GM18505 (cell line): ENCODE measurements at regions not wholly inside any gene's neighbourhood (a gene's known extent, or its start where the extent isn't known, plus 50 kb on each side); places are given as distances from the start of the nearest gene placed in this dataset.

ENCODE experiments used
- ATAC-seq: cut with Tn5 transposase; IDR thresholded peaks from one replicate; pipeline ENCODE4 v1.9.1; 2021; ENCODE audit not compliant: unreplicated experiment
- POLR2A ChIP-seq: IDR thresholded peaks from 4 replicates; pipeline ENCODE4 v1.6.1; 2011; ENCODE audit warnings: borderline replicate concordance; ENCODE audit not compliant: insufficient read depth, insufficient read length; ENCODE audit errors: extremely low read depth

DNA sequence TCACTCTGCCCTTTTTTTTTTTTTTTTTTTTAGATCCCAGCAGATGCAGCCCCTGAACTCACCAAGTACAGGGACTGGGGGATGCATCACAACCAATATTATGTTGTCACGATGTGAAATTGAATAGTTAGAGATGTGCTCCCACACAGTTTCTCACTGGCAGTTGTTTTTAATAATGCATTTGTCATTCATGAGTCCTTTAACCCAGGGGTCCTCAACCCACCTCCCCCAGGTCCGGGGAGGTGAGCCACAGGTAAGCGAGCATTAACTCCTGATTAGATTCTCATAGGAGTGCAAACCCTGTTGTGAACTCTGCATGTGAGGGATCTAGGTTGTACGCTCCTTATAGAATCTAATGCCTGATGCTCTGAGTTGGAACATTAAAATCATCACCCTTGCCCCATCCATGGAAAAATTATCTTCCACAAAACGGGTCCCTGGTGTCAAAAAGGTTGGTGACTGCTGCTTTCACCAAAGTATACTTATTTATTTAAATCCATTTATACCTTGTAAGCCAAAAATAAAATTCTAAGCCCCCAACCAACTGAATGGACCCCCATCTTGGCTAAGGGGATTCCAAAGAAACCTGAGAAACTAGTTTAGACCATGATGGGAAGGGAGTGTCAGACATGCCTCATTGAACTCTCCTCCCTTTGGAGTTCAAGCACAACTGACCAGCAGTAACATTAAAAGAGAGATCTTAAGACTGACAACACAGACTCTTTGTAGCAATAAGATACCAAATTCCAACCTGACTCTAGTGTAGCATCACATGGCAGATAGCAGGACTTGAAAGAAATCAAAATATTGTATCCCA, 119.3 kb upstream of the ATP1A1 start:
- no peak for ATAC-seq
- TF ChIP-seq POLR2A: no peak

DNA sequence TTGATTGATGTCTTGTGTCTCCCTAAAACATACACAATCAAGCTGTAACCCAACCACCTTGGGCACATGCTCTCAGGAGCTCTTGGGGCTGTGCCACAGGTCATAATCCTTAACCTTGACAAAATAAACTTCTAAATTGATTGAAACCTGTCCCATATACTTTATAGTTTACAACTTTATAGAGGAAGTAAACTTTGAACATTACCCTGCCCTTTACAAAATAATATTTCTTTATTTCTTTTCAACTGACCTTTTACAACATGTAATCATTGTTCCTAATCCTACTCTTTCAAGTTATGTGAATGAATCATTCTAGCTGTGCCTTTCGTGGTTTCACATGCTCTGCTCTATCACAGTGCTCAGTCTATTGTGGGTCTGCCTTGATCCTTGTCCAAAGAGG, 118.3 kb upstream of the ATP1A1 start:
- no peak for ATAC-seq

GRCh38 chr1:116255486-116256285, 117.4 kb upstream of the ATP1A1 start:
- TF ChIP-seq POLR2A: no peak
- ATAC-seq: no peak

More for the DNA sequence above, 118.3 kb upstream of the ATP1A1 start:
- no peak for TF ChIP-seq POLR2A

GRCh38 chr1:116256286-116256649, 116.8 kb upstream of the ATP1A1 start:
- TF ChIP-seq POLR2A: no peak
- no peak for ATAC-seq

DNA sequence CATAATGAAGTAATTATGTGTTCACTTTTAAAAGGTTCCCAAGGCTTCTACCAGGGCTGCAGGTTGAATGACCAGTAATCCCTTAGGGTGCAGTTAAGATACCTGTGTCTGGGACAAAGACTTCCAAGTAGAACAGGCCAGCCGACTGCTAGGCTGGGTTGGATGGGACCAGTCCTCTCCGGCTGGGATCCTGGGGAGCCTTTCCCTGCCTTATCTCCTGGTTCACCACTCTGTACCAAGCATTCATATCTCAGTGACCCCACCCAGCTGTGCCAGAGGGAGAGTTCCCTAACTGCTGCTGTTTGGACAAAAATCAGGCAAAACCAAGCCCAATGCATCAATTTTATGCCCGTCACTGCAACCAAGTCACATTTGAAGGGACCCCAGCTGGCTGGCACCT, 116.2 kb upstream of the ATP1A1 start:
- no peak for ATAC-seq
- no peak for TF ChIP-seq POLR2A

- ATAC-seq: no peak
- TF ChIP-seq POLR2A: no peak
Observed at GRCh38 chr1:116257341-116257767, 115.7 kb upstream of the ATP1A1 start.

- no peak for TF ChIP-seq POLR2A
- ATAC-seq: no peak
Observed at GRCh38 chr1:116257836-116258235, 115.2 kb upstream of the ATP1A1 start.

- TF ChIP-seq POLR2A: no peak
Observed at GRCh38 chr1:116258668-116259419, 114.2 kb upstream of the ATP1A1 start.

DNA sequence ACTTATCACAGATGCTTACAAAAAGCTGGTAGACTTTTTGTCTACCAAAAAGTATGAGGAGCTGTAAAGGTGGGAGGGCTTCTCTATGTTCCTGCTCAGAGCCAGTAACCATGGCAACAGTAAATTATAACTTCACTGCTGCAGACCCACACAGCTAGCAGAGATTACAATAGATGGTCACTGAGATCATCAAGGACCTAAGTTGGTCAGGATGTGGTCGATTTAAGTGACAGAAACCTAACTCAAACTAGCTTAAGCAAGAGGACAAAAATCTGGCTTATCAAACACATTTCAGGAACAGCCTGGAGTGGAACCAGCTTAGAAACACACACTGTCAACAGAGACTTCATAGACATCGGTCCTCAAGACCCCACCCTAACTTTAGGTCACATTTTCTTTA, 113.4 kb upstream of the ATP1A1 start:
- no peak for ATAC-seq

More at GRCh38 chr1:116258668-116259419, 114.2 kb upstream of the ATP1A1 start:
- ATAC-seq: no peak

DNA sequence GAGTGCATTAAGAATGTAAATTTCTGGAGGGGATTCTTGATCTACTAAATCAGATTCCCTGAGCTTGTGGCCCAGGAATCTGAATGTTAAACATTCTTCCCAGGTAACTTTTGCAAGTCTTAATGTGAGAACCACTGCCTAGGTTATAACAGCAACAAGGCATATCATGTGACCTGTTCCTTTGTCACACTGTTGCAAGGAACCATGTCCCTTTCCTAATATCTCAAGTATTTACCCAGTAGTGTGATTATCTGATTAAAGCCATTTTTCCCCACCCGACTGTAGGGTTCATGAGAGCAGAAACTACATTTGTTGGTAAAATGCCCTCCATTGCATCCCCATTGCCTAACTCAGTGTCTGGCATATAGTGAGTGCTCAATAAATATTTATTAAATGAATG, 112.9 kb upstream of the ATP1A1 start:
- ATAC-seq: no peak
- TF ChIP-seq POLR2A: no peak

More for the DNA sequence above, 113.4 kb upstream of the ATP1A1 start:
- no peak for TF ChIP-seq POLR2A

- TF ChIP-seq POLR2A: no peak
- ATAC-seq: no peak
Observed at GRCh38 chr1:116260621-116261020, 112.4 kb upstream of the ATP1A1 start.

DNA sequence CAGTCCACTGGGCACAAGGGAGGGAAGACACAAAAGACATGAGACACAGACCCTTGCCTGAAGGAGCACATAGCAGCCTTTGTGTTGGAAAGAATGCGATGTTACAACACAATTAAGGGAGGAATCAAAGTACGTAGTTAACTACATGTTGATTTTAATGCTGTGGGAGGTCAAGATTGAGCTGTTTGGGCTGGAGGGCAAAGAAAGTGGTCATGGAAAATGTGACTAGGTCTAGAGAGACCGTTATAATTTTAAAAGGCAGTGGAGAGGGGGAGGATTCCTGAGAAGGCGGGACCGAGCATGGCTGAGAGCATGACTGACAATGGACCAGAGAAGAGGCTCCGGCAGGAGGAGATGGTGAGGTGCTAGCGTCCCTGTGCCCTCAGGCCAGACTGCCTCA, 111.8 kb upstream of the ATP1A1 start:
- no peak for TF ChIP-seq POLR2A
- no peak for ATAC-seq

- ATAC-seq: no peak
- no peak for TF ChIP-seq POLR2A
Observed at GRCh38 chr1:116262207-116262994, 110.6 kb upstream of the ATP1A1 start.

DNA sequence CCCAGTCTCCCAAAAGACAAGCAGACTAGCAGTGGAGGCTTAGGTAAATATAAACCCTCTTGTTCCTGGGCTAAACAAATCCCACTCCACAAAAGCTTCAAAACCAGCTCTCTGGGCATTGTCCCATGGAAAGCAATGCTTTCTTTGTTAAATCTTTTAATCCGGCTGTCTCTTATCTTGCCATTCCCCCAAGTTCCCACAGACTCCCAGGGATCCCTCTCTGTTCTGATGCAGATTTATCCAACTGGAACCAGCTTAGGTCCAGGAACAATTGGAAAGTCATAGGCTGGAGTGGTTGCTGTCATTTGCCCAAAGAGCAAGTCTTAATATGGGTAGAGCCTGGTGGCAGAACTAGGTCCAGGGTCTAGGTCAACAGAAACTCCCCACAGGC, 110.1 kb upstream of the ATP1A1 start:
- no peak for ATAC-seq
- no peak for TF ChIP-seq POLR2A
